ENCODE measurements at regions not wholly inside any gene's neighbourhood (a gene's known extent, or its start where the extent isn't known, plus 50 kb on each side); places are given as distances from the start of the nearest gene placed in this dataset.
"Not testable (repeated sequence)": the region's sequence is repeated elsewhere in the genome, so short reads cannot be mapped to it uniquely, and the experiment has no call there.

DNA sequence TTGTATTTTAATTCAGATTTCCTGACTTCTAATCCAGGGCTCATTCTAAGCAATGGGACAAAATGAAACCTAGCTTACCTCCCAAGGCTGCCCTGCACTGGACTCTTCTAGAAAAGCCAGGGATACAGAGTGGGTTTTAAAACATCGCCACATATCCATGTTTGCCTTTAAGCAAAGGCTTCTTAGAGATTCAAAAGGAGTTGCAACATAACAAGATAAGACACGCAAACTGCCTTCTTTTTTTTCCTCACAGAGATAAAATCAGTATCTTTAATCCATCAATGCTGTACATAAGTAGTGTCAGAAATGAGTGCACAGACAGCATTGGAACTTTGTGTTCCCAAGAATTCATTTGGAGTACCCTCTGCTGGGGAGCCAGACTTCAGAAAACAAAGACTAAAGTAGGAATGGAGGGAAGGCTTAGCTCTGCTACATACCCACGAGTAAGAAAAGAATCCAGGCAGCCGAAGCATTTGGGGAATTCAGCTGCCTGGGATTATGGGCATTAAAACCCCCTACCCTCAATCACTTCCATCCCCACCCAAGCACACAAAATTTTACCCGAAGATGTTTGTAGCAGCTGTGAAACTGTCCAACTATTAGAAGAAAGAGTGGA is 427.8 kb downstream of the ARL4A start:
- DNase-seq = no peak
- Histone ChIP-seq H3K27ac (no peak overlapping the region), H3K4me1 (no peaks in the 10 kb centered on the region), H3K27me3 (no peaks in the 10 kb centered on the region), H3K36me3 (no peaks in the 10 kb centered on the region), H3K4me3 (no peak overlapping the region), H3K9me3 (no peaks in the 10 kb centered on the region)
- TF ChIP-seq, protein P1, sequence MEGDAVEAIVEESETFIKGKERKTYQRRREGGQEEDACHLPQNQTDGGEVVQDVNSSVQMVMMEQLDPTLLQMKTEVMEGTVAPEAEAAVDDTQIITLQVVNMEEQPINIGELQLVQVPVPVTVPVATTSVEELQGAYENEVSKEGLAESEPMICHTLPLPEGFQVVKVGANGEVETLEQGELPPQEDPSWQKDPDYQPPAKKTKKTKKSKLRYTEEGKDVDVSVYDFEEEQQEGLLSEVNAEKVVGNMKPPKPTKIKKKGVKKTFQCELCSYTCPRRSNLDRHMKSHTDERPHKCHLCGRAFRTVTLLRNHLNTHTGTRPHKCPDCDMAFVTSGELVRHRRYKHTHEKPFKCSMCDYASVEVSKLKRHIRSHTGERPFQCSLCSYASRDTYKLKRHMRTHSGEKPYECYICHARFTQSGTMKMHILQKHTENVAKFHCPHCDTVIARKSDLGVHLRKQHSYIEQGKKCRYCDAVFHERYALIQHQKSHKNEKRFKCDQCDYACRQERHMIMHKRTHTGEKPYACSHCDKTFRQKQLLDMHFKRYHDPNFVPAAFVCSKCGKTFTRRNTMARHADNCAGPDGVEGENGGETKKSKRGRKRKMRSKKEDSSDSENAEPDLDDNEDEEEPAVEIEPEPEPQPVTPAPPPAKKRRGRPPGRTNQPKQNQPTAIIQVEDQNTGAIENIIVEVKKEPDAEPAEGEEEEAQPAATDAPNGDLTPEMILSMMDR (IDR thresholded peaks at IDR 0.05) = no peak
- intact Hi-C loops (cut with DNase I; ENCODE audit: low total_unique reads) = no loop called here

DNA sequence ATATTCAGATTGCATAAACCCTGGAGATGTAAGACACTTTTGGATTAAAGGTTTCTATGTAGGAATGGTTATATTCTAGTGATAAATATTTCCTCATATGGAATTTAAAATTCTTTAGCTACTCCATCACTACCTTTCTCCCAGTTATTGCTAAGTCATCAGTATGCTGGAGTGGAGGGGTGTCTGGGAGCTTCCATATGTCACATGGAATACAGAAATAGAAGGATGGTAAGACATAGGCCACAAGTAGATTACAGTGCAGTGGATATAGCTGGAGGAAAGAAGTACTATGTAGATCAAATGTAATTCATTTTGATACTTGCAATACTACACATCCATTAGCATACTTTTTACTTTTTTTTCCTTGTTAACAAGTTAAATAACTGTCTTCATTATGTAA is 428.4 kb downstream of the ARL4A start:
- intact Hi-C loops (cut with DNase I; ENCODE audit: low total_unique reads) = no loop called here
- DNase-seq = no peak
- Histone ChIP-seq H3K4me1 (no peaks in the 10 kb centered on the region), H3K27ac (no peak overlapping the region), H3K36me3 (no peaks in the 10 kb centered on the region), H3K27me3 (no peaks in the 10 kb centered on the region), H3K4me3 (no peak overlapping the region), H3K9me3 (no peaks in the 10 kb centered on the region)
- TF ChIP-seq, protein P1 (IDR thresholded peaks at IDR 0.05) = no peak

DNA sequence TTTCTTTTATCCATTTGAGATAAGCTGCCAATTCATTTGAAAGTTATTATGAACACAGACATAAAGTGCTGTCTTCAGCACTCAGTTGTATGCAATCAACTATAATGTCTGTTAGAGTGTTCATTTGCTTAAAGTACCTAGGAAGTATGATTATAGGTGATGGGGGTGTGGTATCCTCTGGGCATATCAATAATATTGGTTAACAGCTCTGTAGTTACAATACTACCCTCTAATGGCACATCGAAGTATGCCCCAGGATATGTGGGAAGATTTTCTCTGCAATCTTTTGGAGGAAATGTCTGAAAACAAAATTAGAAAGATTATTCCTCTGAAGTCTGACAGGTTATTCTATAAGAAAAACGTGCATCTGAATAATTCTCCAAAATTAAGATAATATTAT is 429.7 kb downstream of the ARL4A start:
- no peak for DNase-seq
- Histone ChIP-seq H3K9me3 (no peaks in the 10 kb centered on the region), H3K27me3 (no peaks in the 10 kb centered on the region), H3K36me3 (no peaks in the 10 kb centered on the region), H3K4me1 (no peaks in the 10 kb centered on the region), H3K4me3 (no peak overlapping the region), H3K27ac (no peak overlapping the region)
- intact Hi-C loops (cut with DNase I; ENCODE audit: low total_unique reads) = no loop called here
- TF ChIP-seq, protein P1 (IDR thresholded peaks at IDR 0.05) = no peak

DNA sequence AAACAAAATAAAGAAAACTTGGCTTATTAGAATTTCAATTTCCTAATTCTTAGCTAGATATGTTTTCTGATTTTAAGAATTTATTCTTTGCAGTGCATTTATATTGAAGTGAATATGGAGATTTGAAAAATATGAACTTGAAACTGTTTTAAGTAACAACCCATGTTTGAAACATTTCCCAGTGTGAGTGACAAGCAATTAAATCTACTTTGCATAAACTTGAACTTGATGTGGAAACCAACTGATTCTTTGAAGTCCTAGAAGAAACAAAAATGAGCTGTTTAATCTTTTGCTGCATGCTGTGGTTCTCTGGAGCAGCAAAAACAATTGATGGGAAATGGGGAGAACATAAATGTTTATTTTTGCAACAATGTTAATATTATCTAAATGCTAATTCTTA is 430.2 kb downstream of the ARL4A start:
- no peak overlapping the region for H3K27ac ChIP-seq
- H3K4me3 ChIP-seq = no peak overlapping the region
- DNase-seq = no peak

DNA sequence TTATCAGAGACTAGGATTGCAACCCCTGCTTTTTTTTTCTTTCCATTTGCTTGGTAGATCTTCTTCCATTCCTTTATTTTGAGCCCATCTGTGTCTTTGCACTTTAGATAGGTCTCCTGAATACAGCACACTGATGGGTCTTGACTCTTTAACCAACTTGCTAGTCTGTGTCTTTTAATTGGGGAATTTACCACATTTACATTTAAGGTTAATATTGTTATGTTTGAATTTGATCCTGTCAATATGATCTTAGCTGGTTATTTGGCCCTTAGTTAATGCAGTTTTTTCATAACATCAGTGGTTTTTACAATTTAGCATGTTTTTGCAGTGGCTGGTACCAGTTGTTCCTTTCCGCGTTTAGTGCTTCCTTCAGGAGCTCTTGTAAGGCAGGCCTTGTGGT is 437.2 kb downstream of the ARL4A start:
- H3K27ac ChIP-seq; H3K4me1 ChIP-seq; H3K9me3 ChIP-seq; H3K36me3 ChIP-seq; DNase-seq; H3K4me3 ChIP-seq; intact Hi-C loops (cut with DNase I; ENCODE audit: low total_unique reads); H3K27me3 ChIP-seq: not testable (repeated sequence)

More for the DNA sequence above, 430.2 kb downstream of the ARL4A start:
- intact Hi-C loops (cut with DNase I; ENCODE audit: low total_unique reads) = no loop called here
- Histone ChIP-seq H3K9me3 (no peaks in the 10 kb centered on the region), H3K27me3 (no peaks in the 10 kb centered on the region), H3K36me3 (no peaks in the 10 kb centered on the region), H3K4me1 (no peaks in the 10 kb centered on the region)
- TF ChIP-seq, protein P1 (IDR thresholded peaks at IDR 0.05) = no peak

DNA sequence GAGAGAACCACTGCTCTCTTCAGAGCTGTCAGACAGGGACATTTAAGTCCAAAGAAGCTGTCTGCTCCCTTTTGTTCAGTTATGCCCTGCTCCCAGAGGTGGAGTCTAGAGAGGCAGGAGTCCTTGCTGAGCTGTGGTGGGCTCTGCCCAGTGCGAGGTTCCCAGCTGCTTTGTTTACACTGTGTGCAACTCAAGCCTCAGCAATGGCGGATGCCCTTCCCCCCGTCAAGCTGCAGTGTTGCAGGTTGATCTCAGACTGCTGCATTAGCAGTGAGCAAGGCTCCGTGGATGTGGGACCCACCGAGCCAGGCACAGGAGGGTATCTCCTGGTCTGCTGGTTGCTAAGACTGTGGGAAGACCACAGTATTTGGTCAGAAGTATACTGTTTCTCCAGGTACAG is 438.9 kb downstream of the ARL4A start:
- intact Hi-C loops (cut with DNase I; ENCODE audit: low total_unique reads) = no loop called here
- Histone ChIP-seq H3K9me3 (no peaks in the 10 kb centered on the region), H3K4me1 (no peaks in the 10 kb centered on the region), H3K27me3 (no peaks in the 10 kb centered on the region), H3K4me3 (no peak overlapping the region), H3K27ac (no peak overlapping the region), H3K36me3 (no peaks in the 10 kb centered on the region)
- TF ChIP-seq, protein P1 (IDR thresholded peaks at IDR 0.05) = no peak
- DNase-seq = no peak
